DMS79 (cell line): ENCODE measurements at regions not wholly inside any gene's neighbourhood (a gene's known extent, or its start where the extent isn't known, plus 50 kb on each side); places are given as distances from the start of the nearest gene placed in this dataset.

Source experiments
- DNase-seq: peaks from one replicate; lab custom pipeline; 2025; lab: John Stamatoyannopoulos, UW

DNA sequence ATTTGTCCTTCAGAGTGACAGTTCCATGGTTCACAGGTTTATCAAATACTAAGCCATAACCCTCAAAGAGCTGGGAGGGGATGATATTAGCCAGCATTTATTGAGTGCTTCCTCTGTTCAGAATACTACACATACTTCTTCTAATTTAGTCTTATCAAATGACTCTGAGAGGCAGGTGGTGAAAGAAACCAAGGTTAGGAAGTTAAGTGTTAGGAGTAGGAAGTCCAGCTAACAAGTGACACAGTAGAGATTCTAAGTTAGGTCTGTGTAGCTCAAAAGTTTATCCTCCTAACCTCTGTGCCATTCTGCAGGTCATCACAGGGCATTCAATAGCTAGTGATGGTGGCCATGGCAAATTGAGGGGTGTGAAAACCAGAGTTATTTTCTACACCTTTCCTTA, 198.3 kb upstream of the MID1 start:
- DNase-seq: no peak

DNA sequence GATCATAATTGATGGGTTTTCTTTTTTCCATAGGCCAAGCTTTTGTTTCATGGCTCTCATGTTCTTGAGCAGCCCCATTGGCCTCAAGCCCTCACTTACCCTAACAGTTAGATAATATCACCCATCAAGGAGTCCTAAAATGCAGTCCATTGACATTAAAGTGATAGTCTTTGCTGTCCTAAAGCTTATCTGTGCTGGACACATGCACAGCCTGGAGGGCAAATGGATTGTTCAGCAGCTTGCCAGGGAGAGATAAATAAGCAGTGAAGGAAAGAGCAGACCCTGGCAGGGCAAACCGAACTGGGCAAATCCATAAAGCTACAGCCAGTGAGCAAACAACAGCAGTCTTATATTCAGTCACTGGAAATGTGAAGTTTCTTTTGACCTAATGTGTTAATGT, 199.6 kb upstream of the MID1 start:
- DNase-seq: no peak

DNA sequence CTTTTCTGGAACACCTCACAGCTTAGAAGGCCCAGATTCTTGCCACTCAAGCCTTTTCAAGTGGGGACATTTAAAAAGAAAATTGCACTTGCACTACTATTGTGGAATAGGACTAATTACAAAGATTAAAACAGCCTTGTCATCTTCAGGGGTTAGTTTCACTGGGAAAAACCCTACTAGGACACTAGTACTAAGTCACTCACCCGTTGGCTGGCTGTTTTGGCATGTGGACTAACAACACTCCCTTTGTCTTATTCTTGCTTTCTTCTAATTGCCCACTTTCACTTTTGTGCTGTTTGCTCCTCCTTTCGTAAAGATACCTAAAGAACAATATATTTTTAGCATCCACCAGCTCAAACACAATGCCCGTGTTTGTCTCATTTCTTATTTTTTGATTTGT, 200.9 kb upstream of the MID1 start:
- no peak for DNase-seq

DNA sequence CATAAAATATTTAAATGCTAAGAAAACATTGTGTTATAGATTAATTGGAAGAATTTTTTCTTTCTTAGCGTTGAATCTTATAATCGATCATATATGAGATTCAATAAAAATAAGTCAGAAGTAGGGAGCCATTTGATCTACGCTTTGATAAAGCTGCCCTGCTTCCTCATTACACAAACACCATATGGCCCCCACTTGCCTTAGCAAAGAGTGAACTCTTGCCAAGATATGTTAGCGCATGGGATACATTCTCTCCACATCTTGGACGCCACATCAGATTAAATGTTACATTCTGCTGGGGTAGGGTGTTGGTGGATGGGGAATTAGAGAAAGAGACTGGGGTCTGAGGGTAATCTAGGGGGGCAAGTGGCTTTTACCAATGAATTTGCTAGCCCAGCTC, 207.7 kb upstream of the MID1 start:
- no peak for DNase-seq

DNA sequence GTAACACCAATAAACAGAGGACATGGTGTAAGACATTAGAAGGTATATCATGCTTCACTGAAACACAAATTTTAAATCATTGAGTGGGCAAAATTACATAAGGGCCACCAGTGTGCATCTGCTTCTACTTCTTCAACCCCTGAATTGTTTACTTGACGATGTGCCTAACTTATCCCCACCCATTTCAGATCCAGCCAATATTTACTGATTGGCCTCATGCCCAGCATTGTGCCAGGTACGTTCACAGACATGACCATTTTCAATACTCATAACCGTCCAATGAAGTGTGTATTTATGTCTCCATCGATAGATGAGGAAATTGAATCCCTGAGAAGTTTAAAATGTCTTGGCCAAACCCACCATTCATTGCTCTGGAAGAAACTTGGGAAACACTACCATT, 208.3 kb upstream of the MID1 start:
- no peak for DNase-seq

DNA sequence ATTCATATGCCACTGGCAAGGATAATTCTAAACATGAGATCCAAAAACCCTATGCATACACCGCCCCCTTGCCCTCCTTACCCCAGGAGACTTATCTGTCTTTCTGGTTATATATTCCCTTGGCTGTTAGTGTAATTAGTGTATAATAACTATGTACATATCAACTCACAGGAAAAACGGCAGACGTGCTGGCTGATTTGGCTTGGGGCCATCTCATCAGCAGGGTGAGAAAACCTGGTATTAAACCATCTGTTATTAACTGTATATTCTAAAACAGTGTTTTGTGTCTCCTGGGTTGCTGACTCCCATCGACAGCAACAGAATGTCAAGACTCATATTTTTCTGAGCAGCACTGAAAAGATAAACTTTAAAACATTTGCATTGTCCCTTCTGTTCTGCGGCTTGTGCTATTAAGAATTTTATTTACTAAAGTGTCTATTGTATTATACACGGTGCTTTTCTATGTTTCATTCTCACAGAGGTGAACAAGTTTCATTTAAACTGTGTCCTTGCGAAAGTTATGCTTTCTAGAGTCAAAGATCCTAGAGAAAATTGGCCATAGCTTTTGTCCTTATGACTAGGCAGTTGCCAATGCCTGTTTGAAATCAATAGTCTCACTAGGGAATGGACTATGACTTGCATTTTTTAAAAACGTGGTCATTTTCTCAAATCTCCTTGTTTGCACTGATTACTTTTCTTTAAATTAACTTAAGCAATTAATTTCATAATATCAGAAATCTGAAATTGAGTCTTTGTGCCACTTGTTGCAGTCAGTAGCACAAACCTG, 211.5 kb upstream of the MID1 start:
- no peak for DNase-seq

DNA sequence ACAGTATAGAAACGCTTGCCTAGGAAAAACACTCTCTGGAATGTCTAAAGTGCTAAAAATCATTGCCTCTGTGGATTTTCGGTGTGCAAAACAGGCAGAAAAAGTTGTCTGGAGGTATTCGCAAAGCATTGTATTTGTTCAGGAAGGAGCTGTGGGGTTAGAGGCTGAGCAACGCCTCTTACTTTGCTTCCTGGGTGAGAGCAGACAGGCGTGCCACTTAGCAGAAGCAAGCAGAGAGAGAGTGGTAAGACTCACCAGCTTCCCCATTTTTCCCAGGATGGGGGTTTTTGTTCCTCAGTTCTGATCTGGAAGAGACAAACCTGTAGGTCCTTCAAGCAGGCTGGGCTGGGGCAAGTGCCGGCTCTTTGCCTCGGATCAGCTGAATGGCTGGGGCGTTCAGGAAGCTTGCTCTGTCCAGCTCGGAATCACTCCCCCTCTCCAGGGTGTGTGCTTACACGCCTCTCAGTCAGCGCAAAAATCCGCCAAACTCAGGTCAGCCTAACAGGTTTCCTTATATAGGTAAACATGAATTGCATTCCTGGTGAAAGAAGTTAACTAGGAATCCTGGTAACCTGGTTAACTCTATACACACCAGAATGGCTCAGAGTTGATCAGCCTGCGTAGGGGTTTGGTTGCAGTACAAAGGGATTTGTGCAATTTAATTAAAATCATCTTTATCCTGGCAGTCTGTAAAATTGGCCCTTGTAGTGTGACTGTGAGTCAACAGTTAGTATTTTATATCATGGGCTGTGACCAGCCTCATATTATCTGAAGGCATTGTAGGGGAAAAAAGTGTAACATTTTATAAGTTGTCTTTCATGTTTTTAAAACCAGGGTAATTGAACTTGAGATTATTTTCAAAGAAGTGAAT, 213.1 kb upstream of the MID1 start:
- DNase-seq: no peak

DNA sequence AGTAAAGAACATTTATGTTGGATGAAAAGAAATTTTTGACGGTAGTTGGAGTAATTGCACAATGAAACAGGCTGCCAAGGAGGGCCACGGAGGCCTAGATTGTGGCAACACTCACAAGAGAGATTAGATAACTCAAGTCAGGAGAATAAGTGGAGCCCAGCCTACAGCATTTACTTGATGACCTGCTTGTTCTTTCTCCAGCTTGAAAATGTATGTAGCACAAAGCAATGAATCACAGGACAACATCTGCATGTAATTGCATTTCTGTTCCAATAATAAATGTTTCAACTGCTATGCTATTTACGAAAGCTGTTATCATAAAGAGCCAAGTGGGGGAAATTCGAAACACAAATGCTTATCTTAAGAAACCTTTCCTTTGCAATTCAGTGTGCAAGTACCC, 221.2 kb upstream of the MID1 start:
- DNase-seq: no peak

DNA sequence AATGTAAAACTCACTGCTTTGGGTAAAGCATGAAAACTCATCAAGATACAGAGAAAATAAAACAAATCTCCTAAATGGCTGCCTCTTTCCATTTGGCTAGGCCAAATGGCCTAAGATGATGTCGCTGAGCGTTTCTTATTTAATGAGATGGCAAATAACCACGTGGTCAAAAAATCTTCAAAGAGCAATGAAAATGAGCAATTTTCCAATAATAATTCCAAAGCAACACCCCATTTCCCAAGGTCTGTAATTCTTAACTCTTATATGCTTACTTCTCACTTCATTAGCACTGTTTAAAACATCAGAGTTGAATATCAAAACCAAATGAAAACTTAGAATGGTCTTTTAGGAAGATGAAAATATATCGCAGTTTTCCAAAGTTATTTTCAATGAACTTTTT, 222.3 kb upstream of the MID1 start:
- no peak for DNase-seq

DNA sequence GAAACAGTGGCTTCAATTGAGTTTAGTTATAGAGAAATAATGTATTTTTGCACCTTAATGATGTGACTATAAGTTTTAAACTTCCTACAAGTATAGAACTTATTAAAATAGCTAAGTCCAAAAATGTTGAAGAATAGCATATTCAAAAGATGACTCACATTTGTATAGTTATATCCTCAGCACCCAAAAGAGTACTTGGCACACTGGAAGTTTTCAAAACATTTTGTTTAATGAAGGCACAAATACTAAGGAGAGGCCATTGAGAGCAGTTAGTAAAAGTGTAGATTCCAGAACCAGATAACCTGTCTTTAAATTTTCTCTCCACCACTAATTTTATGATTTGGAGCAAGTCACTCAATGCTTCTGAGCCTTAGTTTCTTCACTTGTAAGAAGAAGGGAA, 226.9 kb upstream of the MID1 start:
- no peak for DNase-seq

DNA sequence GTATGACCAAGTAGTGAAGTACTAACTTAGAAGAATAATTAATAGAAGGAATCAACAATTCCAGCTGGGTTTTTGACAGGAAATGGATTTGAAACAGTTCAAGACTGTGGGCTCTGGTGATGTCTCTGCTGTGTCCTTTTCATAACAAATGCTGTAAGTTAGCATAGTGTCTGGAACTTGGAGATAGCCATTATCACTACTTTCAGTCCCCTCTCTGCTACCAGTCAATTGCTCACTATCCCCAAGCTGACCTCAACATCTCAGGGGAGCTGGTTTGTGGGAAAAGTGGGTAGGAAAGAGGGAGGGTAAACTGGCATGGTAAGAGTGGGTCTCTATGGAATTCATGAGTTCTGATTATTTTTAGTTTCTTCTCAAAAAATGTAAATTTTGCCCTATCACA, 231.4 kb upstream of the MID1 start:
- no peak for DNase-seq

DNA sequence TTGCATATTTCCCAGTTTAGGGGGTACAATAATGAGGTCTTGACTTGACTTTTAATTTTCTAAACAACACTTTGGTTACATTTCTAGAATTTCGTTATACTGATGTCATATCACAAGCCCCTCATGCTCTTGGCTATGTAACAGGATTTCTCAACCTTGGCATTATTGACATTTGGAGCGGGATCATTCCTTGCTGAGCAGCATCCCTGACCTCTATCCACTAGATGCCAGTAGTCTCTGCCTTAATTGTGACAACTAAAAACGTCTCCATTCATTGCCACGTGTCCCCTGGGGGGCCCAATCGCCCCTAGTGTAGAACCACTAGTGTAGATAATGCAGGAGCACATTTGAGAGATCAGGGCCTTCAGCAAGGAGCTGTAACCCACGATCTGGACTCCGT, 234.2 kb upstream of the MID1 start:
- no peak for DNase-seq

DNA sequence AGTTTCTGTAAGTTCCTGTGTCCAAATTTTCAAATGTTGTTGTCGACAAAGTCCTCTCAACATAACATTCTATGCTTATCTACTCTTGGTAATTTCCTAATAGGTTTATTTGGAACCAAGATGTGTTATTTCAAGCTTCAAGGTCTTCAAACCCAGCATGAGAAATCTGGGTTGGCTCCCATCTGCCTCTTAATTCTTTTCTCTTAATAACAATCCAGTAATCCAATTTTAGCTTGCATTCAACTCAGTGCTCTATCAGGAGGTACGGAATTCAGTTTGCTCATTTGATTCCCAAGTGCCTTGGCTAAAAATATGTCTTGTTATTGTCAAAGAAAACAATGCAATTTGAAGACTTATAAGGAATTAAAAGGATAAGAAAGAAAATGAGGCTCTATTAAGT, 235.5 kb upstream of the MID1 start:
- no peak for DNase-seq

DNA sequence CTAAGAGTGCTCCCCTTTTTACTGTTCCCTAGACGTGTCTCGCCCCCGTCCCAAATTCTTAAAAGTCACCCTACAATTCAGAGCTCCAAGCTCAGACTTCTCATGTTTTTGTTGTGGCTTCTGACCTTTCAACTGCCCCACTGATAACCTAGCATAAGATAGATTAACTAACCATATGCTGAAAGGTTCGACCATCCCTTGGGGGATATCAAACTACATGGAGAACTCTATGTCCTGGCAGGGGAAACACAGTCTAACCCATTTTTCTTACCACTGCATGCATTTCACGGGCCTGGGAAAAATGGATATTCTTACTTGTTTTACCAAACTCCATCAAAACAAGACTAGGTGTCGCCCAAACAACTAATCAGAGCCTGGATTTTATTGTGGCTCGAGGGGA, 236.4 kb upstream of the MID1 start:
- DNase-seq: no peak

DNA sequence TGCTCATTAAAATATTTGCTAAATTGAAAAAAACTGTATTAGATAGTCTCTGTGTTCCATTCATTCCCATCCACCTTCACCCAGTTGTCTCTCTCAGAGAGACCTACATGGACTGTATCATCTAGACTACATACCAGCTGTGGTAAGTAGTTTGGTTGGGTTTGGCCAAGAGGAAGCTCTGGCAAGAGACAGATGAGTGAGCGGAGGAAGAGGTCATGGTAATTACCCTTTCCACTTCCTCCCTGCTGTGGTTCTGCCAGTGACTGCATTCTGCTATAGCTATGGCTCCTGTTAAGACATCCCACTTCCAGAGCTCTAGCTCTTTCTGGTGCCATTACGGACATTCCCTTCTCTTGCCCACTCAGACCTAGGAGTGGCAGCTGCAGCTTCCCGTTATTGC, 239.0 kb upstream of the MID1 start:
- DNase-seq: no peak

DNA sequence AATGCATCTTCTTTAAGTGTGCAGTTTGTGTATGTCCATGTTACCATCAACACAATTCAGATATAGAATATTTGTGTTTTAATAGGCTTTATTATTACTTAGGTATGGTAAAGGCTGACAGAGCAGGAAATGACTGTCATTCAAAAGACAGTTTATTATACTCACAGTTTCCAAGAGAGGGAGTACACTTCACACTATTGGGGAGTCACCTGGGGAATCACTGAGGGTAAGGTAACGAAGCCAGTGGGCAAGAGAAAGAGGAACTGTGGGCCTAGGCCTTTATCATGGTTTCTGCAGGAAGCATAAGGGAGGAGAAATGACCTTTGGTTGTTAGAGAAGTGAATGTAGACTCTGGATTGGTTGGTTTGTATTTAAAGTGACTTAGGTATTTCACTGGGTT, 235.1 kb upstream of the HCCS start:
- DNase-seq: no peak

DNA sequence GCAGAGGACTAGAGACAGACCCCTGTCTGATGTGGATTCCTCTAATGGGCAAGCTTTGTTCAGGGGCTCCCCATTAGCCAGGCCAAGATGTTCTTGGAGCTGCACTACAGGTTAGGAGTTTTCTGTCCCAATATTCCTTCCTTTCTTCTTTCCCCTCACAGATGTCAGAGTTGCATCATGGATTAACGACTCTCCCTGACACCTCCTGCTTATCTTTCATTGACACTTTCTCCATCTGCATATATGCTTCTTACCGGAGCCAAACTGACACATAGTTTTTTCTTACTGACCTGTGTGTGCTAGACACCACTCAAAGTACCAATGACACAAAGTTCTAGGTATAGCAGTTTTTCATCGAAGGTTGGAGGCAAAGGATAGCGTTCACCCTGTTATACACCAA, 228.6 kb upstream of the HCCS start:
- DNase-seq: no peak

DNA sequence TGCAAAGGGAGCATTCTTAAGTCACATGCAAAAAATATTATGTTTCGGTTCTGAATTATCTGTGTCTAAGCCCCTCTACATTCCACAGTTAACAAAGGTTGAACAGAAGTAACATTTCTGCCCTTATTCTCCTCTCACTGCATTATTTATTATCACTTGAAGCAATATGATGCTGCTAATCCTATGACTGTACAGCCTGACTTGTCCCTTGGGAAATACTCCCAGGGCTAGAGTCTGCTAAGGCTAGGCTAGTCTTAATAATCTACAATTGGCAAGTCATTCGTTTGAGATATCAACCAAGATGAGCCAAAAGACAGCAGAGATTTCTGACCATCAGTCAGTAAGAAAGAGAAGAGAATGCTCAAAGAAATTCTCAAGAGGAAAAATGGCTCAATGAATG, 226.9 kb upstream of the HCCS start:
- DNase-seq: no peak

DNA sequence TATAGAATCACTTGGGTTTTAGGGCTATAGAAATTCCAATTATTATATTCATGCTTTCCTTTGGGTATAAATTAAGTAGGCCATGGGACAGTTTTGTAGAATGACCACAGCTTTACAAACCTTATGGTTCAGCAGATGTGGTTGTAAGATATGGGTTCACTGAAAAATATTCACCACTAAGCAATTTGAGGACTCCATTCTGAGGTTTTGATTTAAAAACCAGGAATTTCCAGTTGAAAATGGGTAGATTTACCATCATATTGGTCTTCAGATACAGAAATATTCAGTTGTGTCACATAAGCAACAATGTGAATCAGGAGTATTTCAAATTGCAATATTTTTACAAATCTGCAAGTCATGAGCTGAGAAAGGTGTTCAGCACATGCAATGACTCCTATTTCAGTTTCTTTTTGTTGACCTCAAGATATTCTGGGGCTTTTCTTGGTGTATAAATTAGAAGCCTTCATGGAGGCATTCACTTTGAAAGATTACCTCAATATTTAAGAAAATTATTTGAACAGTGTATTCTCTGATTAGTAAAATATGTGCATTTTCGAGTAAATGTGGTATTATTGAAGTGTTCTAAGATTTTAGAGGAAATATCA, 218.4 kb upstream of the HCCS start:
- no peak for DNase-seq

DNA sequence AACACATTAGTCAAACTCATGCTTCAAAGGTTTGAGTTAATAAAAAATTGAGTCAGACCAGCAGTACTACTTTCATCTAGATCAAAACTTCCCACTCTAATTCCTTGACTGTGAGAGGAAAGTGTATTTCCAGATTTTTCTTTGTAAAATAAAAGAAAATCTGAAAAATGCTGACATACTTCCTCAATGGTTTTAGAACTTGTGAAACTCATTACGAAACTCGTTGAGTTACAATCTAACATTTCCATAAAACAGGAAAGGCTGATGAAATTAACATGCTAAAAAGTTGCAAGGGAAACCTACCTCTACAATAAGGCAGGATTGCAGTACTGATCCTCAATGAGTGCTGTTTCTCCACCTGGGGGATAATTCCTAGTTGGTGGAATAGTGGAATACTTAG, 217.8 kb upstream of the HCCS start:
- DNase-seq: no peak

DNA sequence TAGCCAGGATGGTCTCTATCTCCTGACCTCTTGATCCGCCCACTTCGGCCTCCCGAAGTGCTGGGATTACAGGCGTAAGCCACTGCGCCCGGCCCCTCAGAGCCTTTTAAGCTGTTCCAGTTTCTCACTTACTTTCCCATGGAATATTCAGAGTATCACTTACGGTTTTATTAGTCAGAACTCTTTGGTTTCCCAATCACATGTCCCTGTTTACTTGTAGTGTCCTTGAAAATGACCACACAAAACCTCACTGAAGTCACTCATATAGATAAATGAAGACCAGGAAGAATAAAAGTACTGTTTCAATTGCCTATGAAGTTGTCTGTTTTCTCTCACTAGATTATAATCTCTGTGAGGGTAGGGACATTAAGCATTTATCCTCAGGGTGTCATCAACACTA, 217.2 kb upstream of the HCCS start:
- DNase-seq: no peak

DNA sequence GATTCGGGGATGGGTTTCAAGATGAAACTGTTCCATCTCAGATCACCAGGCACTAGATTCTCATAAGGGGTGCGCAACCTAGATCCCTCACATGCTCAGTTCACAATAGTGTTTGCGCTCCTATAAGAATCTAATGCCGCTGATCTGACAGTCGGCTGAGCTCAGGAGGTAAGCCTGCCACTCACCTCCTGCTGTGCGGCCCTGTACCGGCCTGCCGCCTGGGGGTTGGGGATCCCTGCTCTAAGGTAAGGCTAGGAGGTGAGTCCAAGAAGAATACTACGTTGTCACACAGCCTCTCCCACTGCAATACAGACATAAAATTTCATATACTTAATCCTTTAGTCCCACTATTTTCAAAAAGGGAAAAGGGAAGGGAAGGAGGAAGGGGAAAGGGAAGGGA, 213.4 kb upstream of the HCCS start:
- no peak for DNase-seq

DNA sequence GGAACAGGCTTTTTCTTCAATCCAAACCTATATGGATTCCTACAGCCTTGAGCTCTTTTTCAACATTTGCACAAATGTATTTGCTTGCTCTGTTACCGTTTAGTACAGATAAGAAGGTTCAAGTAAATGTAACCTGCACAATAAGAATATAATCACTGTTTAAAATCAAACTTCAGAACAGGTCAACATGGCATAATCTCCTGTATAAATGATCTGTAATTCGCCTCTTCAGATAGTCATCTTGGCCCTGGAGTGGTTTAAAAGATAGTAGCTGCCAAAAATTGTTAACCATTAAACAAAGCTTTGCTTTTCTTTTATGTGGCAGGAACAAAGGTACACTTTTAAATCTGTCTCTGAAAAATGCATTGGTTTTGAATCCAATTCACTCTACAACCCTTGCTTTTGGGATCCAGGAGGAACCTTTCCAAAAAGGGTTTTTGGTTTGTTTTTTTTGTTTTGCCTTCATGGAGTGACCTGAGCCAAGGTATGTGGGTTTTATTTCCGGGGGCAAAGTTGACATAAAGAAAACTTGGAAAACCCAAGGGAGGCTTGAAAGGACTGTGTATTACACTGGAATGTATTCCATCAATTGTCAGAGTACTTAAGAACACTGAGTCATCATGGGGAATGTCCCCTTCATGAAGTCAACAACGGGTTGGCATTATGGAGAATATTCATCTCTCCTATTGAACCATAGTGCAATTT, 210.4 kb upstream of the HCCS start:
- DNase-seq: no peak
